HG03469 (cell line): ENCODE measurements at regions not wholly inside any gene's neighbourhood (a gene's known extent, or its start where the extent isn't known, plus 50 kb on each side); places are given as distances from the start of the nearest gene placed in this dataset.

Experiments used
- ATAC-seq: cut with Tn5 transposase; IDR thresholded peaks from one replicate; pipeline ENCODE4 v1.9.1; 2021; ENCODE audit warnings: mild to moderate bottlenecking, moderate library complexity, moderate number of reproducible peaks; ENCODE audit not compliant: unreplicated experiment

- no peak for ATAC-seq
Observed at GRCh38 chr6:138607478-138608433, 108.5 kb upstream of the NHSL1 start.

- no peak for ATAC-seq
Observed at GRCh38 chr6:138608896-138609295, 109.6 kb upstream of the NHSL1 start.

DNA sequence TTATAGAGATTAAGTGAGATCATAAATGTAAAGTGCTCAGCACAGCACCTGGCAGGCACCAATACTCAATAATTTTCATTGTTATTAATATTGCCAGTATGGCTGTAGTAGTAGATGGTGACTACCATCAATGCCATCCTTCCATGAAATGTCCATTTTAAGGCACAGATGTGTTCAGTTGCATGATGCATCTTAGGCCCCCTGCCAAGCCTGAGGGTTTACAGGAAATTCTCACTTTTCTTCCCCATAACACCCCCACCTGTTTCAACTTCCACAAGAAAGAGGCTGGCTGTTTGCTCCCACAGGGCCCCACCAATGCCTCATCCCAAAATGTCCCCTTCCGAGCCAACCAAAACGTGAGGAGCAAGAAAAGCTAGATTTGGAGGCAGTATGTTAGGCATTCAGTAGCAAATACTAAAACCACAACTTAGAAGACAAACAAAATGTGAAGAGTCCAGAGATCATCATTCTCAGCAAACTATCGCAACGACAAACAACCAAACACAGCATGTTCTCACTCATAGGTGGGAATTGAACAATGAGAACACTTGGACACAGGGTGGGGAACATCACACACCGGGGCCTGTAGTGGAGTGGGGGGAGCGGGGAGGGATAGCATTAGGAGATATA lies 110.6 kb upstream of the NHSL1 start:
- ATAC-seq: no peak

DNA sequence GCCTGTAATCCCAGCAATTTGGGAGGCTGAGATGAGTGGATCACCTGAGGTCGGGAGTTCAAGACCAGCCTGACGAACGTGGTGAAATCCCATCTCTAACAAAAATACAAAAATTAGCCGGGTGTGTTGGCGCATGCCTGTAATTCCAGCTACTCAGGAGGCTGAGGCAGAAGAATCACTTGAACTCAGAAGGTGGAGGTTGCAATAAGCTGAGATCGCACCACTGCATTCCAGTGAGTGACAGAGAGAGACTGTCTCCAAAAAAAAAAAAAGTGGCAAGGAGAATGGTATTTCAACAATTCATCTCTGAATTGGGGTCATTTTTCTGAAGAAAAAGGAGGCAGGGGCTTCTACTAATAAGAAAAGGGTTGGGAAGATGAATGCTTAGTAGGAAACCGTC lies 111.5 kb upstream of the NHSL1 start:
- no peak for ATAC-seq

DNA sequence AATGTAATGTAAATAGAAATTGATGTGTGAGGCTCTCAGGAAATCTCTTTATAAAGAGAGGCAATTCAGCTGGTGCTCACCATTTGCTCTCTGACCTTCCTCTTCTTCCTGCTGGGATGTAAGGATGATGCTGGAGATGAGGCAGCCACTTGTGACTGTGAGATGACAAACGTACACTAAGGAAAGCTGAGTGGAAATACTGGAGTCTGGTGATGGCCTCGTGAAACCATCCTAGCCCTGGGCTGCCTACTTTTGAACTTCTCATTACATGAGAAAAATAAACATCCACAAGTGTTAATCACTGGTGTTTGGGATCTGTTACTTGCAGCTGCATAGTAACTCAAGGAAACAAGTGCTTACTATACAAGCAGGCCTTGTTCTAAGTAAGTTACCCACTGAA lies 114.9 kb upstream of the NHSL1 start:
- no peak for ATAC-seq

DNA sequence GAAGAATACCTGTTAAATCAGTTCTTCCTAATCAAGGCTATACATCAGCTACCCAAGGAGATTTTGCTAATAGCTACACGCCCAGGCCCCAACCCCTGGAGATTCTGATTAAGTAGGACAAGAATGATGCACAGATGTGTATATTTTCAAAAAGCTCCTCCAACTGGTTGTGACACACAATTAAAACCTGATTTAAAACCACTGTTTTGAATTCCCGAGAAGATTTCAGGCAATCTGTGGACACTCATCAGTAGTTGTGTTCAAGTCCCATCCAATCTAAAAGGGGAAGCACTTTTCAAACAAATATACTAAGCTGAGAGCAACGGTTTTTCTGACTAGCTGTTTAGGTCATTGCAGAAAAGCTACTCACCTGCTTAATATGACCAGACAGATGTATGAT lies 118.9 kb upstream of the NHSL1 start:
- no peak for ATAC-seq

- ATAC-seq: no peak
Observed at GRCh38 chr6:138620630-138621029, 121.3 kb upstream of the NHSL1 start.

DNA sequence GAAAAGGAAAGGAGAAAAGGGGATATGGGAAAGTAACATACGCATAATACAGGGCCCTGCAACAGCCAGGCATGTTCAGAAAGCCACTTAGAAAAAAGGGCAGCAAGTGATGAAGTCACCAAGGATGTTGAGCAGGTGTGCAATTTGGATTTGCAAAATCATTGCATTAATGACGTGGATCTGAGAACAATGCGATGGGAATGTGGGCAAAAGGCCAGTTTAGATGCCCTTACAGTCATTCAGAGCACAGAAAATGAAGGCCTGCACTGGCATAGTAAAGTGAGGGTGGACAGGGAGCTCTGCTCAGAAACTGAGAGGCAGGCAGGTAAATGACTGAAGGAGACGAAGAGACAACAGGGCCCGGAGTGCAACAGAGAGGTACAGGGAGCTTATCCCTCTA lies 123.7 kb upstream of the NHSL1 start:
- ATAC-seq: no peak

DNA sequence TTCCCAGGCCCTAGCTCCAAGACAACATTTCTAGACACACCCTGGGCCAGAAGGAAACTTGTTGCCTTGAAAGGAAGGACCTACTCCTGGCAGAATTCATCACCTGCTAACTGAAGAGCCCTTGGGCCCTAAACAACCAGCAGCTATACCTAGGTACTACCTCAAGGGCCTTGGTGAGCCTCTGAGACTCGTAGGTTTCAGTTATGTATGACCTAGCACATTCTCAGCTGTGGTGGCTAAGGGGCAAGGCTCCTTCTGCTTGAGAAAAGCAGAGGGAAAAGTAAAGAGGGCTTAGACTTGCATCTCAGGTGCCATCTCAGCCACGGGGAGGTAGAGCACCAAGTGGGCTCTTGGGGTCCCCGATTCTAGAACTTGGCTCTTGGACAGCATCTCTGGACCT lies 132.3 kb upstream of the NHSL1 start:
- no peak for ATAC-seq

- ATAC-seq: no peak
Observed at GRCh38 chr6:138637822-138638221, 135.7 kb upstream of the CCDC28A start.

- ATAC-seq: no peak
Observed at GRCh38 chr6:138638604-138639003, 135.0 kb upstream of the CCDC28A start.

GRCh38 chr6:138640028-138640427 lies 133.5 kb upstream of the CCDC28A start:
- ATAC-seq: no peak

DNA sequence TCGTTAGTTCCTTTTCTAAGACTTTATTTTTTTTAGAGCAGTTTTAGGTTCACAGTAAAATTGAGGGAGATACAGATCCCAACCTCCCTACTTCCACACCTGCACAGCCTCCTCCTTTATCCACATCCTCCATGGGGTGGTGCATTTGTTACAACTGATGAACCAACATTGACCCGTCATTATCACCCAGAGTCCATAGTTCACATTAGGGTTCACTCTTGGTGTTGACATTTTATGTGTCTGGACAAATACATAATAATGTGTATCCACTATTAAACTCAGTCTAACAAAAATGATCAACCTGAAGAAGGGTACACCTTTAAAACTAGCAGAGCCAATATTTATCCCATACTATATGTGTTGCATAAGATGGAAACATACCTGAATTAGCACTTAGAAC lies 130.4 kb upstream of the CCDC28A start:
- no peak for ATAC-seq

GRCh38 chr6:138645976-138646640 lies 127.5 kb upstream of the CCDC28A start:
- ATAC-seq: no peak

DNA sequence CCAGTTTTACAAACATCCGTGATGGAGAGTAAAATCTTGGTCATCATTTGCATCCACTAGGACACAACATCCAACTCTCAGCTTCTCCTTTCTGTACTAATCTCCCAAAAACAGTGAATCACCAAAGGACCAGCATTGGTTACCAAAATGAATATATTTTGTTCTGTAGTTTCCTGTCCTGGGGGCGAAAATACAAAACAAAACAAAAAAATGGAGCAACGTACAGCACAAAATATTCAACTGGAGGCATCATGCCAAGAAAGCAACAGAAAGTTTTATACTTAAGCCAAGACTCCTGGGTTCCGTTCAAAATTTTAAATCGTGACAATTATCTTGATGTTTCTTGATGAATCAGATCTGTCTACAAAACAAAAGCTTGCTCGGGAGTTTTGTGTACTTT lies 126.6 kb upstream of the CCDC28A start:
- no peak for ATAC-seq

DNA sequence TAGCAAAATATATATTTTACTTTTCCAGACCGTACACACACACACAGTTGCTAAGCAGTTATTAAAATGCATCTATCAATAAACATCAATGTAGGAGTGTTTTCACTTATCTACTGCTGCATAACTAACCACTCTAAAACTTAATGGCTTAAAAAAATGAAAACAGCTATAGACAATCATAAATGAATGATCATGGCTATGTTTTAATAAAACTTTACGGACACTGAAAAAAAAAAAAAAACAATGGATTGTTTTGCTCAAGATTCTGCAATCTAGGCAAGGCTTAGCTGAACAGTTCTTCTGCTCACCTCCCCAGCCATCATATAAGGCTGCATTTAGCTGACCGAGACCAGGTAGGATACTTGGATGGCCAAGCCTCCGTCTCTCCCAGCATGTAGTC lies 125.4 kb upstream of the CCDC28A start:
- ATAC-seq: no peak

DNA sequence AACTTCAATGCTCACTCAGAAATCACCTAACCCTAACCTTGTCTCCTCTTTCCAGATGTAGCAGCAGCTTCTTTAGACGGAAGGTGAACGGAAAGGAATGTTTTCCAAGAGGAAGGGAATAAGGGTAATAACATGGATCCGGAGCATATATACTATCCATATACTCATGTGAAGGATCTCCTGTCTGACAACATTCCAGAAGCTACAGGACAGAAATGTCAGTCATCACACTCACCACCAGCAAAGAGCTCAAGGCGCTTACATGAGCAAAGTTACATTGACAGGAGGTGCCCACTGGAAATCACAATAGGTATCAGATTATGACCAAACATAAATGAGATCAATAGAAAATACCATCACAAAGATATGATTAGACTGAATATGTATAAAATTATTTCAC lies 122.1 kb upstream of the CCDC28A start:
- ATAC-seq: no peak

- ATAC-seq: no peak
Observed at GRCh38 chr6:138652824-138653223, 120.7 kb upstream of the CCDC28A start.

GRCh38 chr6:138653435-138653834 lies 120.1 kb upstream of the CCDC28A start:
- ATAC-seq: no peak

- peak; percentile 99 for ATAC-seq
Observed at GRCh38 chr6:138654715-138655634, 118.6 kb upstream of the CCDC28A start.

GRCh38 chr6:138655828-138656227 lies 117.7 kb upstream of the CCDC28A start:
- ATAC-seq: no peak
